HCT116 (cell line): ENCODE measurements at regions not wholly inside any gene's neighbourhood (a gene's known extent, or its start where the extent isn't known, plus 50 kb on each side); places are given as distances from the start of the nearest gene placed in this dataset.

Source experiments
- ATAC-seq: fragments of 200-7000 bp; cut with Tn5 transposase; 2 replicates; pipeline ENCODE4 v1.9.1; 2020; ENCODE audit warnings: mild to moderate bottlenecking, moderate library complexity
- BruUV-seq: library from RNA; stranded (reverse); fragments of 400-500 nt; replicated peaks from 2 replicates; lab custom pipeline; 2021; lab: Mats Ljungman, UMichigan
- CTCF ChIA-PET: fragments of 300-600 bp; sonication (Branson Sonifier 250); formaldehyde crosslinking; loops from one replicate; lab custom pipeline; 2021; ENCODE audit warnings: antibody characterized with exemption; lab: Charles Lee
- POLR2A ChIA-PET: fragments of 300-600, 350-600 bp; sonication (Branson Sonifier 250); formaldehyde crosslinking; loops from one replicate; lab custom pipeline; 2021; ENCODE audit warnings: antibody characterized with exemption; lab: Charles Lee
- RAD21 ChIA-PET, 2 experiments: fragments of 300-600 bp; sonication (Branson Sonifier 250); formaldehyde crosslinking; loops; one replicate each; lab custom pipeline; 2023; ENCODE audit warnings: low total read pairs in 2 of 2; ENCODE audit not compliant: uncharacterized antibody in 2 of 2, unreplicated experiment in 2 of 2, low non-redundant PET in 1 of 2; lab: Charles Lee
- DNase-seq: peaks from one replicate; pipeline ENCODE4 v3.0.0-alpha.2; 2010; ENCODE audit warnings: low read depth, low spot score
- H2AFZ ChIP-seq: fragments of 200-600 bp; shearing (Covaris generic), sonication (generic); 2 replicates; pipeline ENCODE4 v1.6.1; 2017; ENCODE audit warnings: low read depth, mixed run types, mixed read lengths, antibody characterized with exemption, low read length; ENCODE audit not compliant: poor library complexity, severe bottlenecking
- H3K27ac ChIP-seq: 2 replicates; pipeline ENCODE4 v1.5.1; 2012; ENCODE audit warnings: low read depth, low read length
- H3K27me3 ChIP-seq: fragments of 200-600 bp; sonication (generic); 2 replicates; pipeline ENCODE4 v1.6.1; 2016; ENCODE audit warnings: mixed run types, low read length, mixed read lengths; ENCODE audit not compliant: insufficient read depth
- H3K36me3 ChIP-seq, 2 experiments: fragments of 200-500 bp in 1 of 2; fragments of 200-600 bp in 1 of 2; sonication (Bioruptor generic) in 1 of 2; sonication (generic) in 1 of 2; 2 replicates each; pipeline versions ENCODE4 v1.5.1 to v1.6.1; 2014 to 2016; ENCODE audit warnings: low read length in 2 of 2, inconsistent platforms in 1 of 2, mixed read lengths in 1 of 2, mixed run types in 1 of 2; ENCODE audit not compliant: insufficient read depth in 2 of 2, control insufficient read depth in 1 of 2
- H3K4me1 ChIP-seq, 2 experiments: fragments of 200-600 bp in 1 of 2; sonication (generic) in 1 of 2; 2 replicates each; pipeline versions ENCODE4 v1.5.1 to v1.6.1; 2012 to 2017; ENCODE audit warnings: low read length in 2 of 2, inconsistent platforms in 1 of 2, mild to moderate bottlenecking in 1 of 2, mixed read lengths in 1 of 2, mixed run types in 1 of 2, moderate library complexity in 1 of 2; ENCODE audit not compliant: insufficient read depth in 2 of 2, control insufficient read depth in 1 of 2
- H3K4me2 ChIP-seq: fragments of 200-600 bp; sonication (generic); 2 replicates; pipeline ENCODE4 v1.6.1; 2017; ENCODE audit warnings: mixed run types, low read length, mixed read lengths
- H3K4me3 ChIP-seq, 2 experiments: fragments of 200-600 bp in 1 of 2; sonication (generic) in 1 of 2; replicated peaks in 1 of 2; 2 replicates each; pipeline ENCODE4 v1.5.1; 2011 to 2016; ENCODE audit warnings: low read length in 2 of 2, control low read depth in 1 of 2, low read depth in 1 of 2, mild to moderate bottlenecking in 1 of 2, mixed read lengths in 1 of 2, mixed run types in 1 of 2
- H3K79me2 ChIP-seq: fragments of 200-600 bp; sonication (generic); 2 replicates; pipeline ENCODE4 v1.6.1; 2017; ENCODE audit warnings: mild to moderate bottlenecking, mixed run types, low read length, moderate library complexity, mixed read lengths; ENCODE audit not compliant: insufficient read depth
- H3K9ac ChIP-seq: fragments of 200-600 bp; sonication (generic); 2 replicates; pipeline ENCODE4 v1.6.1; 2016; ENCODE audit warnings: low read length, mixed read lengths
- H3K9me2 ChIP-seq: fragments of 200-600 bp; sonication (generic), shearing (Covaris generic); 2 replicates; pipeline ENCODE4 v1.6.1; 2017; ENCODE audit warnings: mixed run types, mild to moderate bottlenecking, moderate library complexity; ENCODE audit not compliant: insufficient read depth
- H3K9me3 ChIP-seq, 2 experiments: fragments of 200-500 bp in 1 of 2; fragments of 200-600 bp in 1 of 2; sonication (Bioruptor generic) in 1 of 2; sonication (generic) in 1 of 2; 2 replicates each; pipeline ENCODE4 v1.6.1; 2014 to 2017; ENCODE audit warnings: low read length in 2 of 2, mixed read lengths in 2 of 2, inconsistent platforms in 1 of 2, low read depth in 1 of 2, mild to moderate bottlenecking in 1 of 2, mixed run types in 1 of 2, moderate library complexity in 1 of 2; ENCODE audit not compliant: control insufficient read depth in 1 of 2, insufficient read depth in 1 of 2
- H4K20me1 ChIP-seq: fragments of 200-600 bp; sonication (generic), shearing (Covaris generic); 2 replicates; pipeline ENCODE4 v1.6.1; 2017; ENCODE audit warnings: mixed run types, mild to moderate bottlenecking, moderate library complexity; ENCODE audit not compliant: insufficient read depth
- CEBPB ChIP-seq: IDR thresholded peaks from 2 replicates; pipeline ENCODE4 v1.6.1; 2012; ENCODE audit warnings: low read depth
- EGR1 ChIP-seq: IDR thresholded peaks from 2 replicates; pipeline ENCODE4 v1.6.1; 2012; ENCODE audit warnings: low read depth
- ELF1 ChIP-seq: IDR thresholded peaks from 2 replicates; pipeline ENCODE4 v1.6.1; 2012; ENCODE audit warnings: low read depth, borderline replicate concordance
- EZH2 ChIP-seq: fragments of 200-600 bp; sonication (generic); IDR thresholded peaks from 2 replicates; pipeline ENCODE4 v1.6.1; 2017; ENCODE audit warnings: antibody characterized with exemption, mixed run types
- EZH2phosphoT487 ChIP-seq: fragments of 200-600 bp; IDR thresholded peaks from 2 replicates; pipeline ENCODE4 v1.6.1; 2018; ENCODE audit warnings: antibody characterized with exemption, borderline replicate concordance
- FOSL1 ChIP-seq: IDR thresholded peaks from 2 replicates; pipeline ENCODE4 v1.6.1; 2012; ENCODE audit warnings: low read depth
- JUND ChIP-seq: IDR thresholded peaks from 2 replicates; pipeline ENCODE4 v1.6.1; 2012
- POLR2A ChIP-seq: IDR thresholded peaks from 2 replicates; pipeline ENCODE4 v1.7.0; 2011; ENCODE audit warnings: borderline replicate concordance; ENCODE audit not compliant: insufficient read depth, insufficient read length; ENCODE audit errors: extremely low read depth
- POLR2AphosphoS5 ChIP-seq: IDR thresholded peaks from 2 replicates; pipeline ENCODE4 v1.6.1; 2011; ENCODE audit warnings: mild to moderate bottlenecking, low read depth, low read length, moderate library complexity
- RAD21 ChIP-seq: IDR thresholded peaks from 2 replicates; pipeline ENCODE4 v1.6.1; 2012; ENCODE audit warnings: low read depth, mild to moderate bottlenecking
- REST ChIP-seq: IDR thresholded peaks from 2 replicates; pipeline ENCODE4 v1.6.1; 2012; ENCODE audit warnings: low read depth
- SP1 ChIP-seq: IDR thresholded peaks from 2 replicates; pipeline ENCODE4 v1.6.1; 2012; ENCODE audit warnings: low read depth
- SRF ChIP-seq: IDR thresholded peaks from 2 replicates; pipeline ENCODE4 v1.6.1; 2012; ENCODE audit warnings: low read depth
- YY1 ChIP-seq: IDR thresholded peaks from 2 replicates; pipeline ENCODE4 v1.6.1; 2011; ENCODE audit warnings: low read length, low read depth, moderate library complexity, mild to moderate bottlenecking; ENCODE audit not compliant: insufficient replicate concordance; ENCODE audit errors: extremely low read depth
- ZFX ChIP-seq: fragments of 450-650 bp; IDR thresholded peaks from 2 replicates; pipeline ENCODE4 v1.6.1; 2017
- ZNF274 ChIP-seq: fragments of 200-500 bp; sonication (Bioruptor generic); IDR thresholded peaks from 2 replicates; pipeline ENCODE4 v1.6.1; 2014; ENCODE audit warnings: mild to moderate bottlenecking, low read depth, low read length, inconsistent platforms
- intact Hi-C: fragments of 100-400 bp; cut with micrococcal nuclease; formaldehyde crosslinking; loops from 2 replicates; pipeline ENCODE4 v1.10.0; 2022
- TF ChIP-seq, protein P1 (sequence below): IDR thresholded peaks from 2 replicates; pipeline ENCODE4 v1.6.1; 2012

DNA sequence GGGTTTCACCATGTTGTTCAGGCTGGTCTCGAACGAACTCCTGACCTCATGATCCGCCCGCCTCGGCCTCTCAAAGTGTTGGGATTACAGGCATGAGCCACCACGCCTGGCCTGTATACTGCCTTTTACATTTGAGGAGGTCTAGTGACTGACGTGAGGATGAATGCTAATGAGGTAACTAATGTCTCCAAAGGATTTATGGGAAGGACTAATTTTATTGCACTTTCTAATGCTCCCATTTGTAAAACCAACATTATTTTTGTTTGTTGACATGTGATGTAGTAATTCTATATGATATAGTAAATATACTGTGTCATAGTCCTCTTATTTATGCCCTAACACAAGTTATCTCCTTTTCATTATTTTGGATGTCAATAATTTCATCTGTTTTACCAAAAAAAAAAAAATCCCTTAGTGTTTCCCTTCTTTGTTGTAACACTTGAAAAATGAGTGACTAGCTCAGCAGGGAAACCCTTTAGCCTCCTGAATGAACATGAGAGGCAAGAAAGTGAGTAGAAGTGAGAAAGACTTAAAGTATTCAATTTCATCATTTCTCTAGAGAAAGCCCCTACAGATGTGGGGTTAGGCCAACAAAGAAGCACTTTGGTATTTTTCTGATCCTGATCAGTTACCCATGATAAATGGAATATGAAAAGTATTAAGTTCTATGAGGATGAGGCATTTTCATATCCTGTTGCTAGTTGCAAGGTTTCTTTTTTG is 596.9 kb upstream of the PCDH15 start:
- DNase-seq (no peak), ATAC-seq (no peak)
- intact Hi-C loops: no loop called here
- BruUV-seq: no TSS peak
- Histone ChIP-seq H3K9me3 (peaks cover 4 to 13% of the 10 kb centered on the region in 2 experiments; a peak in 2 of 4 replicates), H3K4me1 (no peaks in the 10 kb centered on the region), H3K4me2 (no peak overlapping the region), H3K9ac (no peak overlapping the region), H3K79me2 (no peaks in the 10 kb centered on the region), H2AFZ (no peak overlapping the region), H3K27ac (no peak overlapping the region), H4K20me1 (no peaks in the 10 kb centered on the region), H3K36me3 (no peaks in the 10 kb centered on the region), H3K4me3 (no peak overlapping the region), H3K9me2 (no peaks in the 10 kb centered on the region), H3K27me3 (no peaks in the 10 kb centered on the region)
- ChIA-PET CTCF (no interaction called here), POLR2A (no interaction called here), RAD21 (no interaction called here)
- TF ChIP-seq SRF (no peak), ZFX (no peak), RAD21 (no peak), ELF1 (no peak), REST (no peak), ZNF274 (no peak), CEBPB (no peak), EGR1 (no peak), YY1 (no peak), EZH2 (no peak), JUND (no peak), FOSL1 (no peak), SP1 (no peak), EZH2phosphoT487 (no peak), POLR2AphosphoS5 (no peak), POLR2A (no peak)
- TF ChIP-seq, protein P1, sequence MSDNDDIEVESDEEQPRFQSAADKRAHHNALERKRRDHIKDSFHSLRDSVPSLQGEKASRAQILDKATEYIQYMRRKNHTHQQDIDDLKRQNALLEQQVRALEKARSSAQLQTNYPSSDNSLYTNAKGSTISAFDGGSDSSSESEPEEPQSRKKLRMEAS: no peak
